ENCODE measurements at regions not wholly inside any gene's neighbourhood (a gene's known extent, or its start where the extent isn't known, plus 50 kb on each side); places are given as distances from the start of the nearest gene placed in this dataset.

DNA sequence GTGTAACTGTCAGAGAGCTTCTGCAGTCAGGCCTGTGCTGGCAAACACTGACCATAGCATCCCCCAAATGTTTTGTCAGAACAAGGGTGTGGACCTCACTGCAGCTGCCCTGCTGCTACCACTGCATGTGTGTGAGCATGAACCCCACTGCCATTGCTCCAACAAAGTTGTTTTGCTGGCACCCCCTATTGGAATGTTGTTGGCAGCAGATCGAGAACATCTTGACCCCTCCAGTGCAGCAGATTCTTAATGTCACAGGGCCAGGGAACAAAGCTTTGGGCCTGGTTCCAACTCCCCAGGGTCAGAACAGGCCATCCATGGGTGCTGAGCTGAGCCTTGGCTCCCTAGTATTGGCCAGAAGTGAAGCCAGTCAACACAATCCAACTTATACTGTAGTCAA lies 1537.4 kb downstream of the NCAM2 start:
- TF ChIP-seq, protein P1, sequence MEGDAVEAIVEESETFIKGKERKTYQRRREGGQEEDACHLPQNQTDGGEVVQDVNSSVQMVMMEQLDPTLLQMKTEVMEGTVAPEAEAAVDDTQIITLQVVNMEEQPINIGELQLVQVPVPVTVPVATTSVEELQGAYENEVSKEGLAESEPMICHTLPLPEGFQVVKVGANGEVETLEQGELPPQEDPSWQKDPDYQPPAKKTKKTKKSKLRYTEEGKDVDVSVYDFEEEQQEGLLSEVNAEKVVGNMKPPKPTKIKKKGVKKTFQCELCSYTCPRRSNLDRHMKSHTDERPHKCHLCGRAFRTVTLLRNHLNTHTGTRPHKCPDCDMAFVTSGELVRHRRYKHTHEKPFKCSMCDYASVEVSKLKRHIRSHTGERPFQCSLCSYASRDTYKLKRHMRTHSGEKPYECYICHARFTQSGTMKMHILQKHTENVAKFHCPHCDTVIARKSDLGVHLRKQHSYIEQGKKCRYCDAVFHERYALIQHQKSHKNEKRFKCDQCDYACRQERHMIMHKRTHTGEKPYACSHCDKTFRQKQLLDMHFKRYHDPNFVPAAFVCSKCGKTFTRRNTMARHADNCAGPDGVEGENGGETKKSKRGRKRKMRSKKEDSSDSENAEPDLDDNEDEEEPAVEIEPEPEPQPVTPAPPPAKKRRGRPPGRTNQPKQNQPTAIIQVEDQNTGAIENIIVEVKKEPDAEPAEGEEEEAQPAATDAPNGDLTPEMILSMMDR (IDR thresholded peaks at IDR 0.05; ENCODE audit: insufficient read depth, low read length, poor library complexity, severe bottlenecking) = no peak
- no peak for TF ChIP-seq EZH2phosphoT487 (conservative IDR thresholded peaks at IDR 0.05; ENCODE audit: low read length)
